Neutrophil (primary cell): ENCODE measurements at regions not wholly inside any gene's neighbourhood (a gene's known extent, or its start where the extent isn't known, plus 50 kb on each side); places are given as distances from the start of the nearest gene placed in this dataset.

Experiments used
- H3K27ac ChIP-seq: fragments of 200-600 bp; sonication (generic); 2 replicates; pipeline ENCODE4 v1.5.1; 2016; ENCODE audit warnings: mild to moderate bottlenecking, moderate library complexity
- H3K27me3 ChIP-seq: fragments of 200-600 bp; sonication (generic); 2 replicates; pipeline ENCODE4 v1.6.0; 2016; ENCODE audit warnings: mild to moderate bottlenecking
- H3K36me3 ChIP-seq: fragments of 200-600 bp; sonication (generic); 2 replicates; pipeline ENCODE4 v1.5.1; 2017
- H3K4me1 ChIP-seq, 2 experiments: fragments of 200-600 bp in 1 of 2; sonication (generic) in 1 of 2; 1 replicate in 1 of 2; 2 replicates in 1 of 2; pipeline versions ENCODE4 v1.5.1 to v1.6.1; 2013 to 2016; ENCODE audit warnings: low read depth in 1 of 2, low read length in 1 of 2, mild to moderate bottlenecking in 1 of 2, moderate library complexity in 1 of 2; ENCODE audit not compliant: control insufficient read depth in 1 of 2, insufficient read depth in 1 of 2
- H3K4me3 ChIP-seq, 2 experiments: fragments of 200-600 bp in 1 of 2; sonication (generic) in 1 of 2; 1 replicate in 1 of 2; 2 replicates in 1 of 2; pipeline ENCODE4 v1.5.1; 2013 to 2016; ENCODE audit warnings: low read depth in 1 of 2, low read length in 1 of 2, mild to moderate bottlenecking in 1 of 2, moderate library complexity in 1 of 2
- H3K9me3 ChIP-seq: fragments of 200-600 bp; sonication (generic); 2 replicates; pipeline ENCODE4 v1.5.1; 2016
- CTCF ChIP-seq: fragments of 200-600 bp; sonication (generic); IDR thresholded peaks from 2 replicates; pipeline ENCODE4 v1.5.1; 2016; ENCODE audit warnings: antibody characterized with exemption

DNA sequence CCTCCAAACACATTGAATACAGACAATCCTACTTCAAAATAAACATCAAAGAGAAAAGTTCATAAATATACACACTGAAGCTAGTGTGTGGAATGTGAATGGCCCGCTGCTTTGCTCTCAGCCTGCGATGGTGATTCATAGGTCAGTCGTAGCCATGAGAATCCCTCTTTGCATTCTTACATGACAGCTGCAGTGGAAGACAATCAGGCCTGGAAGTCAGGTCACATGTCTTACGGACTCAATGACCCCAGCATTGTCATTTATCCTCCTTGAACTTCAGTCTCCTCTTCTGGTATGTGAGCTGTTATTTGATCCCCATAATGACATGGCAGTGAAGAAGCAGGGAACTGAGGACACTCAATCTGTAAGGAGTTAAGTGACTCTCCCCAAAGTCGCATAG, 217.8 kb upstream of the EOMES start:
- Histone ChIP-seq H3K4me3 (no peak overlapping the region), H3K27ac (no peak overlapping the region), H3K27me3 (no peaks in the 10 kb centered on the region), H3K4me1 (no peaks in the 10 kb centered on the region), H3K36me3 (no peaks in the 10 kb centered on the region), H3K9me3 (no peaks in the 10 kb centered on the region)
- no peak for TF ChIP-seq CTCF

- no peak overlapping the region for H3K4me3 ChIP-seq
- H3K27me3 ChIP-seq, result no peaks in the 10 kb centered on the region
- no peaks in the 10 kb centered on the region for H3K9me3 ChIP-seq
- no peaks in the 10 kb centered on the region for H3K36me3 ChIP-seq
- TF ChIP-seq CTCF, result no peak
- no peaks in the 10 kb centered on the region for H3K4me1 ChIP-seq
- no peak overlapping the region for H3K27ac ChIP-seq
These were observed 221.0 kb upstream of the EOMES start for GRCh38 chr3:27943106-27943505.

DNA sequence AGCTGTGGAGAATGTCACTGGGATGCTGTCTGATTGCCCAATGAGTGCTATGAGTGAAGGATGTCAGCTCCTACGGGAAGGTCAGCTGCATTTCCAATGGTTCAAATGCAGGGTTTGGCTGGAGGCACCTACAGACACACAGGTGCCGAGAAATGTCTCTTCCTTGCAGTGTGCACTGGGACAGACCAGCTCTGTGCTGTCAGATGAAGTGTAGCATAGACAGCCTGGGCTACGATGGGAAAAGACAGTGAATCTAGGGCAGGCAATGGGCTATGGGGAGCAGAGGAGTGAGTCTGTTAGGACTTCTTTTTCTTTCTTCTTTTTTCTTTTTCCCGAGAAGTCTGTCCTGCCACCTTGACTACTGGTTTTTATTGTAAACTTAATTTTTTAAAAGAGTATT, 223.1 kb upstream of the EOMES start:
- Histone ChIP-seq H3K27ac (no peak overlapping the region), H3K9me3 (no peaks in the 10 kb centered on the region), H3K4me3 (no peak overlapping the region), H3K36me3 (no peaks in the 10 kb centered on the region), H3K4me1 (no peaks in the 10 kb centered on the region), H3K27me3 (no peaks in the 10 kb centered on the region)
- TF ChIP-seq CTCF, result no peak

- no peaks in the 10 kb centered on the region for H3K4me1 ChIP-seq
These were observed 238.0 kb upstream of the EOMES start for GRCh38 chr3:27960133-27960532.

GRCh38 chr3:27963519-27963918, 241.4 kb upstream of the EOMES start:
- H3K4me1 ChIP-seq, result no peaks in the 10 kb centered on the region
- no peak overlapping the region for H3K4me3 ChIP-seq
- H3K9me3 ChIP-seq, result no peaks in the 10 kb centered on the region
- no peak overlapping the region for H3K27ac ChIP-seq
- TF ChIP-seq CTCF, result no peak
- no peaks in the 10 kb centered on the region for H3K36me3 ChIP-seq
- no peaks in the 10 kb centered on the region for H3K27me3 ChIP-seq

More at GRCh38 chr3:27960133-27960532, 238.0 kb upstream of the EOMES start:
- Histone ChIP-seq H3K36me3 (no peaks in the 10 kb centered on the region), H3K9me3 (no peaks in the 10 kb centered on the region), H3K27me3 (no peaks in the 10 kb centered on the region), H3K4me3 (no peak overlapping the region), H3K27ac (no peak overlapping the region)
- no peak for TF ChIP-seq CTCF

DNA sequence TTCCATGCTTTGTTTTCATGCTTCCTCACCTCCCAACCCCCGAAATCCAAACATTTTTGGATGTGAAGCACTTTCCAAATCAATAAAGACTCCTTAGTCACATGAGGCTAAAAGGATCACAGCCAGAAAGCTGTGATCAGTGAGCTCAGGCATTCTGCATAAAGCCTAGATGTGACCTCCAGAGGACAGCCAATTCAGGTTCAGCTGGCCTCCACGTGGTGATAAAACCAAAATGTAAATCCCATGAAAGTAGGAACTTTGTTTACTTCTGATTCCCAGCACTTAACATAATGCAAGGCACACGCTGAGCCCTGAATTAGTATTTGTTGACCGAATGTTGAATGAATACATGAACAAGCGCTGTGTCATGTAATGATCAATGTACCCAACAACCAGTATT, 249.5 kb upstream of the EOMES start:
- peaks cover 0 to 4% of the 10 kb centered on the region in 2 experiments for H3K4me1 ChIP-seq
- no peaks in the 10 kb centered on the region for H3K9me3 ChIP-seq
- H3K4me3 ChIP-seq, result no peak overlapping the region
- H3K36me3 ChIP-seq, result no peaks in the 10 kb centered on the region
- TF ChIP-seq CTCF, result no peak
- no peaks in the 10 kb centered on the region for H3K27me3 ChIP-seq
- no peak overlapping the region for H3K27ac ChIP-seq
